Smooth muscle cell of the brain vasculature (primary cell): ENCODE measurements at regions not wholly inside any gene's neighbourhood (a gene's known extent, or its start where the extent isn't known, plus 50 kb on each side); places are given as distances from the start of the nearest gene placed in this dataset.

ENCODE experiments used
- DNase-seq: peaks from one replicate; pipeline ENCODE4 v3.0.0-alpha.2; 2012; ENCODE audit warnings: low read depth, low spot score

DNA sequence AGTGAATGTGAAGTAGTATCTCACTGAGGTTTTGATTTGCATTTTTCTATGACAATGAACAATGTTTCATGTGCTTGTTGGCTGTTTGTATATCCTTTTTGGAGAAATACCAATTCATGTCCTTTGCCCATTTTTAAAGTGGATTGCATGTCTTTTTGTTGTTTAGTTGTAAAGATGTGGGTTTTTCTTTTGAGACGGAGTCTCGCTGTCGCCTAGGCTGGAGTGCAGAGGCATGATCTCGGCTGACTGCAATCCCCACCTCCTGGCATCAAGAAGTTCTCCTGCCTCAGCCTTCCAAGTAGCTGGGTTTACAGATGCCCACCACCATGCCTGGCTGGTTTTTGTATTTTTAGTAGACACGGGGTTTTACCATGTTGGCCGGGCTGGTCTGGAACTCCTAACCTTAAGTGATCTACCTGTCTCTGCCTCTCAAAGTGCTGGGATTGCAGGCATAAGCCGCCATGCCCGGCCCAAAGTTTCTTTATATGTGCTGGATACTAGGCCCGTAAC, 236.7 kb downstream of the MYCN start:
- DNase-seq, result no peak

DNA sequence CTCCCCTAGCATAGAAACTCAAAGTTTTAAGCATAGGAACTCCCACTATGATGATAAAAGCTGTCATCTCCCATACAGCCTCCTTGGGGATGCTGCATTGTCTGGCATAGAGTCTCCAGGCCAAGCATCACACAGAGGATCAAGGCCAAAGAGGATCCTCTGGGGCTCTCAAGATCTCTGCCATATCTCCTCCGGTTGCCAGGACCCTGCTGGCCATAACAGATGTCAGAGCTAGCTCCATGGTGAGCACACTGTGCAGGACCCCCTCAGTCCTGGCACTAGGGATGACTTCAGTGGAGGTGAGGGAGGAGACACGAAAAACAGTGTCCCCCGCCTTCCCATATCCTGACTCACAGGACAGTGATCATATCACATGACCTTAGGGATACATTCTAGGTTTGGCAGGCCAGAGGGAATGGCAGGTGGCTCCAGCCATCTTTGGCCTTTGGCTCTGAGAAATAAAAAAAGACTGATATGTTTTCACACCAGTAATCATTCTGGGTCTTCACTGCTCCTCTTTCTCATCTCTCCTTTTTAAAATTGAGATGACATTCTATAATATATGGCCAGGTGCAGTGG, 235.0 kb downstream of the MYCN start:
- no peak for DNase-seq

DNA sequence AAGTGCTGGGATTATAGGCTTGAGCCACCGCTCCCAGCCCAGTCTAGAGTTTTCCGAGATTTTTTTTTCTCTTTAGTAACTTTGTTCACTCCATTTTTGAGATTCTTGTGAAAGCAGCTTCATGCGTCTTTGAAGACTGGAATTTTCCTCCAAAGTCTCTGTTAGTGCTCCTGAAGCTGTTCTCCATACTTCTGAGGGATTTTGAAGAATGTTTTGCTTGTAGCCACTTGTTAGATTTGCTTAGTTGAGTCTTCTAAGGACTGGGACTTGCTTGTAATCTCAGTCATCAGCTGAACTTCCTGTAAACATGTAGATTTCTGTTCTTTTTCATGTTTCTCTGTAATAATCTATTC, 234.3 kb downstream of the MYCN start:
- DNase-seq, result no peak

DNA sequence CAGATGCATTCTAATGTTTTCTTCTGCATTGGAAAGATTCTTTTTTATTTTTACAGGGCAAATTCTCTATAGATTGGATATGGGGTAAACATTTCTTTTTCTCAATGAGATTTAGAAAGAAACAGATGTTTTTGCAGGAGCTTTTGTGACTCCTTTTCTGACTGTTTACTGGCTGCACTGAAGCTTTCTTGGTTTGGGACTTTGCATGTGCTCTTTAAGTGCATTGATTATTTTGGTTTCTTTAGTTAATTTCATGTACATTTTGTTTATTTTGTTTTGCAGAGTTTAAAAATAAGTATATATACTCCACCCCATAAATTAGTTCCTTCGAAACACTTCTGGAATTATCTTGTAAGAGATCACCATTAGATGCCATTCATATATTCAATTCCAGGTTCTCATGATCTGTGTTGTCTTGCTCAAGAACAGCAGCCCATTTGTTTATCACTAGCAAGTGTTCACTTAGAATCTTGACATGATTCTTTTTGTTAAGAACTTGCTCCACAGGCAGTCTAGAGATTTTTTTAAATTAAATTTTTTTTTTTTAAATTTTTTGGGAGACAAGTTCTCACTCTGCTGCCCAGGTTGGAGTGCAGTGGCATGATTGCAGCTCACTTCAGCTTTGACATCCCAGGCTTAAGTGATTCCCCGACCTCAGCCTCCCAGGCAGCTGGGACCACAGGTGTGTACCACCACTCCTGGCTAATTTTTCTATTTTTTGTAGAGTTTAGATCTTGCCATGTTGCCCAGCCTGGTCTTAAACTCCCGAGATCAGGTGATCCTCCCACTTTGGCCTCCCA, 233.7 kb downstream of the MYCN start:
- no peak for DNase-seq

DNA sequence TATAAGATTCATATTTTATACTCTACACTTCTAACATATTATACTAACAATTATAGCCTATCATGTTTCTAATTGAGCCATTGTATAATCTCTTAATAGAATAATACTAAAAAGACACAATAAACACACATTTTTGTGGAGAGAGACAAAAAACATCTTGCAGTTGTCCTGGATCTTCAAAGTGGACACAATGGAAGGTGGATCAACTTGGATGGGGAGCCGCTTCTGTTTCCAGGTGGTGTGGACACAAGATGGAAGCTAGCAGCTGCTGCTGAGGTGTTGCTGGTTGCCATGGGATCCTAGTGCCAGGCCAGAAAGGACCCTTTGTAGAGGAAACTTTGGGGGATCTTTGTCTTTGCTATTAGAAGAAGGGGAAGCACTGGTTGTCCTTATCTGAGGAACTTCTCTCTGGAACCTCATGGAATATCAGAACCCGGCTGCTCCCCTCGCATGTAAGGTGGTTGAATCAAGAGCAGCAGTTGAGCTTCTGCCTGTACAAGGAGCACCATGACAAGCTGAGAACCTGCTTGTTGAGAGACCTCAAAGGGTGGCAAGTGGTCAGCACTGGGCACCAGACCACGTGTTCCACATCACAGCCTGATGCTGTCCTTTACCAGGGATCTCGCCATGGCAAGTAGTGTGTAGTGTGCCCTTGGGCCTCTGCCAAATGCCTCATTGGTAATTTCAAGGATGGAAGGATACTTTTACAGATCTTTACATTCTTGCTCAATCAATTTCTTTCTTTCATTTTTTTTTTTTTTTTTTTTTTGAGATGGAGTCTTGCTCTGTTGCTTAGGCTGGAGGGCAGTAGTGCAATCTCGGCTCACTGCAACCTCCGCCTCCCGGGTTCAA, 232.2 kb downstream of the MYCN start:
- no peak for DNase-seq

DNA sequence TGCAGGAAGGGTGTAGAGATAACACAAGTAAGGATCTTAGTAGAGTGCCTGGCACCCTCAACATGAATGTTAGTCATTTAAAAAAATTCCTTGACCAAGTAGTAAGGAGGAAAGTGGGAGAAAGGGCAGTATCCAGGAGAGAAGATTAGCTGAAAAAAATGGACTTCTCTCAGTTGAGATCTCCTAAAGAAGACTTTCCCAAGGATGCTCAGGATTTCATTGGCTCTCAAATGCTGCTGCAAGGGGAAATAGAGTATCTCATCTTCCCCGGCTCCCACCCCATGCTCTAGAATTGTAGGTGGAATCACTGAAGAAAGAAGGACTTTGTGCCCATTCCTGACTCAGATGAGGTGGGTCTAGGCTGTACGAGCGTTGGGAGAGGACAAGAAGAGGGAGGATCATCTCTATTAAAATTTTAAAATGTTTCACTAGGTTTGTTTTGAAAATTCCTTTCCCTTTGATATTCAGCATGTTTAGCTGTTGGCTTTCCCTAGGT, 231.1 kb downstream of the MYCN start:
- DNase-seq, result no peak

DNA sequence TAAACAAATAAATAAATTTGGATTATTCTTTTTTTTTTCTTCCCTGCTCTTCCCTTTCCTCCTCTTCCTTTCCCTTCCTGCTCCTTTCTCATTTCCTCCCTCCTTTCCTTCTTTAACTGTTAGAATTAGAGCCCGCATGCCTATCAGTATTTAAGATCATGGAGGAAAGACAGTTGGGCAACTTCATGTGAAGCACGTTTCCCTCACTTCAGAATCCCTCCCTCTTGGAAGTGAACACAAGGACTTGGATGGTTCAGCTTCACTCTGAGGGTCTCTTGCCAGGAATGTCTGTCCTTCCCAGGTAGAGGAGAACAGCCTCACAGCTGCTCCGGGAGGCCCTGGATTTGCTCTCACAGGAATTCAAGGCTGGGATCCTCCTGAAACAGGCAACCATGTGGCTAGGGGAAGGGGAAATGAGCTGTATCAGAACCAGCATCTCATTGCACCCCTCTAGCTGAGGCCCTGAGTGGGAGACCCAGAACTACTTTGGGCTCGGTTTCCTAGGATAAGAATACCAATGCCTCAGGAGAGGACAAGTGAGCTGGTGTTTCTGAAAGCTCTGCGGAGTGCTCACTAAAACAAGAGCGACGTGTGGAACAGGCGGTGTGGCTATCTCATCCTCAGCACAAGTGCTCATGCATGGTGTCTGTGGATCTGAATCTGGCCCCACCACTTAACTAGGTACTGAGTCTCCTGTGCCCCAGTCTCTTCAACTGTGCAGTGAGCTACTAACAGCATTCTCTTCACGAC, 230.5 kb downstream of the MYCN start:
- DNase-seq, result no peak

DNA sequence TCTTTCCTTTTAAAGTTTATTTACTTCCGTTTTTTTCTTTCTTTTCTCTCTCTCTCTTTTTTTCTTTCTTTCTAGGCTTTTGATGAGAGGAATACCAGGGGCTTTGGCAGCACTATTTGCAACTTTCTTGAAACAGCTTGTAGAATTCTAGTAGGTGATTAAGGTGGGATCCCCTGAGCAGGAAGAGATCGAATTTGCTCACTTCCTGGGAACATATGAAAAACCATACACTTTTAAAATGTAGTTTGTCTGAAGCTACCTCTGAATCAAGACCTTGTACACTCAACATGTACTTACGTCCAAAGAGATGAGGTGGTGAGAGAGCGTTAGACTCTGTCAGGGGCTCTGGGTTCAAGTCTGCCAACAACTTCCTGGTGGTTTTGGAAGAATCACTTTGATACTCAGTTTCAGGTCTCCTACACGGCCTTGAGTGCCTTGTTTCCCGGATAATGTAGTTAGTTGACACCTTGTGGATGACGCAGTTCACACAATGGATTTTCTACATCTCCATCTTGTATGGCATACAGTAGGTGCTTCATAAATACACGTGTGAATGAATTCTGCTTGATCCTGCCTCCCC, 229.1 kb downstream of the MYCN start:
- no peak for DNase-seq

DNA sequence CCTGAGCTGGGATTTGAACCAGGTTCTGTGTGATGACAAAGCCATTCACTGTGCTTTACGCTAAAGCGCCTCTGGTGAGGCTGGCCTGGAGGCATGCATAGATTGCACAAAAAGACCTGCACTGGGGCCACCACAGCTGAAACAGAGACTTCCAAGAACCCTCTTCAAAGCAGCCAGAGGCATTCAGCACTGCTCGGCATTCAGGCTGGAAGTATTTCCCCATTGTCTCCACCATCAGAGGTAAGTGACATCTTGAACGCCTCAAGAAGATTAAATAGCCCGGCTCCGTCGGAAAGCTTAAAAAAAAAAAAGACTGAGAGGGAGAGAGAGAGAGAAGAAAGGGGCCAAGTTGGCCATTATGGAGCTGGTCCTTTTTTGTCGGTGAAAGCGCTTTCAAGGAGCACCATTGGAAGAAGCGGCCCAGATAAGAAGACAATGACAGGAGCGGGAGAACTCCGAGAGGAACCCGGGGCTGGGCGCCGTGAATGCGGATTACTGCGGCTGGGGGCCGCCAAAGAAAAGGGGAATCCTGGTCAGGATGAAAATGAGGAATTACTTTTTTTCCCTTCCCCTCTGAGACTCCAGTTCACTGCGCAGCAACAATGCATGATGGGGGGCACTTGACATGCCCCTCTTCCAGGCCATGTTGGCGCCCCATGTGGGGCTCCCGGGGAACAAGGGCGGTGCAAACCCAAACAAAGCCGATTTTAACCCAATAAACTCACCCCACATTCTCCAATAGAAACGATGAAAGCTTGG, 228.3 kb downstream of the MYCN start:
- DNase-seq, result no peak

DNA sequence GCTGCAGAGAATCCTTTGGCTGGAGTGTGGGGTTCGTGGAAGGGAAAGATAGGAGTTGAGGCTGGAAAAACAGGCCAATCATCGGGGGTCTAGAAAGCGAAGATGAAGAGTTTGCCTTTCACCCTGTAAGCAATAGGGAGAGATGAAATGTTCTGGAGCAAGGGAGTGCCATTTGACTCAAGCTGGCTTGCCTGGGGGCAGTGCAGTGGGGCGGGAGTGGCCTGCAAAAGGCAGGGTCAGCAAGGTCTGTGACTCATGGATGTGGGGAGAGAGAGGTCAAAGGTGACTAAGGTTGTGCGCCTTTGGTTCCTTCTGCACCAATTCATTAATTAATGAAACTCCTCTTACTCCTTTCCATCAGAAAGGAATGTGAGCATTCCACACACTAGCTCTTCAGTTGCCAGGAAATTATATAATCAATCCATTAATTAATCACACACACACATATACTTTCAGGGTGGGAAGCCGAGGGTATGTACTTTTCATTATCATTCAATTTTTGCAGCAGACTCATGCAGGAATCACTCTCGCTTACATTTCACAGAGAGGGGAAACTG, 227.6 kb downstream of the MYCN start:
- no peak for DNase-seq

DNA sequence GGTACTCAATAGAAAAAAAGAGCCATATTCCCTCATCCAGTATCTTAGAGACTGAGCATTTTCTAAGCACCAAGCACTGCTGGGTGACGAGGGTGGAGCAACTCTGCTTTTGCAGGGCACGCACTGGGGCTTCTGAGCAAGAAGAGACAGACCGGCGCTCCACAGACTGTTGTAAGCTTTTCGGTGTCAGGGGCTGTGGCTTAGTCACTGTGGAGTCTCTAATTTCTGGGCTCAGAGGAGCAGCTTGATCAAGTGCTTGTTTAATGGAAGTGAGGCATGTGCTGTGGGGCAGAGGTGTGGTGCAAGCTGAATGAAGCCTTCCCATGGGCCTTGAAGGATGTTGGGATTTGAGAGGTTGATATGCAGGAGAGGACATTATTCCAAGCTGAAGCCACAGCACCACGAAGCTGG, 227.1 kb downstream of the MYCN start:
- no peak for DNase-seq

DNA sequence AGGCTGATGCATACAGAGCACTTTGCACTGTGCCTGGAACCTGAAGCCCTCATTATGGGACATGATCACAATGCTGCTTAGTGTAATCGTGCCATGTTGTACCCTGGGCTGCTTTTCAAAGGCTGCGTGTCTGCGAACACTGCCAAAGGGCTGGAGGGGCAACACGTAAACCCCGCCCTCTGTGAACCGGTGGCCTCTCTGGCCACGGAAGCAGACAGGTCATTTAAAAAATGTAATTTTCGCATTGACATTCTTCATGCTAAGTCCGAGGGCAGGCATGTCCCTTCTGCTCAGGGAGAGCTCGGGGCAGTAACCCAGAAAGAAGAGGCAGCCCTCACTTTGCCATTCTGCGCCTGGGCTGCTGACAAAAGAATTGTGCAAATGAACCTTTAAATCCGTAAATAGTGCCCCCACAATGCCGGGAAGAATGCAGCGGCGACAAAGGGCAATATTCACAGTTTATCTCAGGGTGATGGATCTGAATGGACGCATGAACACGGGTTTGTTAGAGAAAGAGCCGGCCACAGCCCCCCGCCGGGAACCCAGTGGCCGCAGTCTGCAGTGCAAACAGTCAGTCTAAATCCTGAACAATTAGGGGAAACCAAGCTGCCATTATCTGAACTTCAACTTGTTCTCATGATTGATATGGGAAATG, 226.1 kb downstream of the MYCN start:
- DNase-seq, result no peak

DNA sequence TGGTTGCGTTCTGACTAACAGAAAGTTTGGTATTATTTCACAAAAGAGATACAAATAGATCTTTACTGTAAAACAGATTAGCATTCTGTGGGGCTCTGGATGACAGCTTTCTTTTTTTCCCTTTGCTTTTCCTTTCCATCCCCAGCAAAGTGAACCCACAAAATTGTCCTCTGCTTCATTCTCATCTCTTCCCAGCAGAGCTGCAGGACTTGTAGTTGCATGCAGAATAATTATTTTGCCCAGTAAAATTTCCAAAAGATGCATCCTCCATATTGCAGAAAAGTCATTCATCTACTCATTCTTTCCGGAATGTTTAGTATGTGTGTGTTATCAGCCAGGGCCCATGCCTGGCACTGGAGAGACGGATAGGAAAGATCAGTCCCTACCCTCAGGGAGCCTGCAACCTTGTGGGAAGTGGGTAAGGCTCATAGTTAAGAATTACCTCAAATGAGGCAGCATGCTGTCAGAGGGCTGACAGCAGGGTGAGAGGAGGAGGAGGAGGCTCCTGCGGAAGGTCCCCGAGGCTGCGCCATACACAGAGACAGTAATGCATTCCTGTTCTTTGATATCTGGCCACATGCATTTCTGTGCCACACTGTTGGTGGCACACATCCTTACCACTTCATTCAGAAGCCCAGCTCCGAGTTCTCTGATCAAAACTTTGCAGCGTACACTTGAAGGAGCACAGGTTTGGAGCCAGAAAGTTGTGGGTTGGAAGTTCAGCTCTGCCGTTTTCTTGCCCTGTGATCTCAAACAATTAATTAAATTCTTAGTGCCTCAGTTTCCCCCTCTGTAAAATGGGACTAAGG, 225.4 kb downstream of the MYCN start:
- no peak for DNase-seq

DNA sequence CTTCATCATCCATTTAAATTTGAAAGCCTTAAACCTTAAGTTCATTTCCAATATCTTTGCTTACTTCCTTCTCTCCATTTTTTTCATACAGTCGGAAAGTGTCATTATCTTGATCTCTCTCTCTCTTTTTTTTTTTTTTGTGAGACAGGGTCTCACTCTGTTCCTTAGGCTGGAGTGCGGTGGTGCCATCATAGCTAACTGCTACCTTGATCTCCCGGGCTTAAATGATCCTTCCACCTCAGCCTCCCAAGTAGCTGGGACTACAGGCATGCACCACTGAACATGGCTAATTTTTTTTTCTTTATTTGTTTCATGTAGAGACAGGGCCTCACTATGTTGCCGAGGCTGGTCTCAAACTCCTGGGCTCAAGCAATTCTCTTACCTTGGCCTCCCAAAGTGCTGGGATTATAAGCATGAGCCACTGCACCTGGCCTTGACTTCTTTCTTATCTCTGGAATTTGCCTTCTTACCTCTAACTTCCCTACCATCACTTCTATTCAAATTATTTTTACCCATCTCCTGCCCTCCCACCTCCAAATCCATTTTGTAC, 222.2 kb downstream of the MYCN start:
- DNase-seq, result no peak

DNA sequence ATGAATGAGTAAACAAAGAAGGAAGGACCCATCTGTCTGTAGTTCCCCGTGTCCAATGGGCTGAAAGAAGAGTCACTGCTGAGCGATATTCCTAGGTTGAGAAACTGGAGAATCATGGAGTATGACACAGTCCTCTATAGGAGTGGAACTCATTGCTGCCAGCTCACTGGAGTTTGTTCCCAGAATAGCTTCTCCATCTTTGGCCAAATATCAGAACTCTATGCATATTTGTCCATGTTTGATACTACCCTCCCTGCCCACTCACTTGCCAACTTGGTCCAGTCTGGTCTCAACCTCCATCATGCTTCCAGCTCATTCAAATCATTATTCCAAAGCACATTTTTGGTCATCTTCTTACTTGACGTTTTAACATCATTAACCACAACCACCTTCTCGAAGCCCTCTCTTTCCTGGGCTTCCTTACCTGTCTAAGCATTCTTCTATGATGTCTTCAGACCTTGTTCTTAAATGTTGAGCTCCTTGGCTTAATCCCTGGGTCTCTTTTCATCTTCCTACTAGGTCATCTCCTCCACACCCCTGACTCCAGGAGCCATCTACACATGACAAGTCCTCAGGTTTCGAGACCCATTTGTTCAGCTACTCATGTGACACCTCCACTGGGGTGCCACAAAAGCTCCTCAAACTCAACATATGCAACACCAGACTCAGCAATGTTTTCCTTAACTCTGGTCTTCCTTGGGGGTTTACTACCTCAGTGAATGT, 221.6 kb downstream of the MYCN start:
- no peak for DNase-seq

DNA sequence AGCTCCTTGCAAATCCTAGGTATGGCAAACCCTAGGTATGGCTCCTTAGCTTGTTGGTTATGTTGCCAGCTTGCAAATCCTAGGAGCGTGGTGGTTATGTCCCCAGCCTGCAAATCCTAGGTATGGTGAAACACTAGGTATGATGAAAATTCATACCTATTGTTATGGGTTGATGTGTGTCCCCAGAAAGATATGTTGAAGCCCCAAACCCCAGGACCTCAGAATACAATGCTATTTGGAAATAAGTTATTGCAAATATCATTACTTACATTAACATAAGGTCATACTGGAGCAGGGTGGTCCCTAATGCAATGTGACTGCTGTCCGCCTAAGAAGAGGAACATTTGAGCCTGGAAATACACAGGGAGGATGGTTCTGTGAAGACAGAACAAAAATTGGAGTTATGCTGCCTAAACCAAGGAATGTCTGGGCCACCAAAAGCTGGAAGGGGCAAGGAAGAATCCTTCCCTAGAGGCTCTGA, 220.8 kb downstream of the MYCN start:
- DNase-seq, result no peak

DNA sequence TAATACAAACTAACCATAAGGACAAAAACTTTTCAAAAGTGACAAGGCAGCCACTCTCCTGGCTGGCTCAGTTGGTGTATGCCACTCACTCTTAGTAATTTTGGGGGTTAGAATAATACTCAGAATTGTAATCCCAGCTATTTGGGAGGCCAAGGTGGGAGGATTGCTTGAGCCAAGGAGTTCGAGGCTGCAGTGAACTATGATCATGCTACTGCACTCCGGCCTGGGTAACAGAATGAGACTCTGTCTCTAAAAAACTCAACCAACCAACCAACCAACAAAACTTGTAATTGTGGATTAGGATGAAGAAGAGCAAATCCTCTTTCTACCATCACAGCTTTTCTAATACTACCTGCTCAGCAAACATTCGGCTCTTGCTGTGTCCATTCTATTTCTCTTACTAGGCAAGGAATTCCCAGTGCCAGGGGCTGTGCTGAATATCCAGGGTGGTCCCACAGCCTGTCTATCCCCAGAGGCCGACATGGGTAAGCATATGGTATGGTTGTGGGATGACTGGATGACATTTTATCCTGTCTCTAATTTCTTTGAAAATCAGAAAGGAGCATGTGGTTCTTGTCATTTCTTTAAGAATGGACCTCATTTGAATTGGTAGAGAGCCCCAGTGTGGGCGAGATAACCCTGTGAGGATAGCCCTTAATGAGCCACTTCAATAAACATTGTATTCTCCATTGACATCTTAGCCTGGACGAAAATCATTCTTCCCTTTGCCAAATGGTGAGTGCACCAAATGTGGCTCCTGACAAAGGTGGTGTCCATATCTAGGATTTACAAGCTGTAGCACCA, 220.1 kb downstream of the MYCN start:
- DNase-seq, result no peak
